Brain microvascular endothelial cell (primary cell): ENCODE measurements at regions not wholly inside any gene's neighbourhood (a gene's known extent, or its start where the extent isn't known, plus 50 kb on each side); places are given as distances from the start of the nearest gene placed in this dataset.
A peak's percentile ranks its signal among the peaks of the same experiment; 100 is the strongest.

Experiments used
- DNase-seq: peaks from one replicate; pipeline ENCODE4 v3.0.0-alpha.2; 2020
- H3K27ac ChIP-seq: fragments of 250-450 bp; sonication (Bioruptor Pico); 2 replicates; pipeline ENCODE4 v1.5.1; 2020; ENCODE audit warnings: mild to moderate bottlenecking, moderate library complexity
- H3K27me3 ChIP-seq: fragments of 250-450 bp; sonication (Bioruptor Pico); replicated peaks from 2 replicates; pipeline ENCODE4 v1.5.1; 2020; ENCODE audit warnings: mild to moderate bottlenecking
- H3K36me3 ChIP-seq: fragments of 250-450 bp; sonication (Bioruptor Pico); replicated peaks from 2 replicates; pipeline ENCODE4 v1.5.1; 2020; ENCODE audit warnings: mild to moderate bottlenecking
- H3K4me3 ChIP-seq: 2 replicates; pipeline ENCODE4 v1.5.1; 2011; ENCODE audit warnings: low read depth, mild to moderate bottlenecking, control low read depth, low read length, moderate library complexity
- CTCF ChIP-seq: IDR thresholded peaks from 2 replicates; pipeline ENCODE4 v1.5.1; 2011; ENCODE audit warnings: low read depth, mild to moderate bottlenecking, moderate library complexity, low read length, control low read depth, inconsistent platforms; ENCODE audit errors: missing control alignments
- in situ Hi-C: cut with HindIII; loops from 2 replicates; pipeline ENCODE4 v1.10.0; 2017; ENCODE audit warnings: low sequenced_read_pairs, low pct_ligation_motif_present

DNA sequence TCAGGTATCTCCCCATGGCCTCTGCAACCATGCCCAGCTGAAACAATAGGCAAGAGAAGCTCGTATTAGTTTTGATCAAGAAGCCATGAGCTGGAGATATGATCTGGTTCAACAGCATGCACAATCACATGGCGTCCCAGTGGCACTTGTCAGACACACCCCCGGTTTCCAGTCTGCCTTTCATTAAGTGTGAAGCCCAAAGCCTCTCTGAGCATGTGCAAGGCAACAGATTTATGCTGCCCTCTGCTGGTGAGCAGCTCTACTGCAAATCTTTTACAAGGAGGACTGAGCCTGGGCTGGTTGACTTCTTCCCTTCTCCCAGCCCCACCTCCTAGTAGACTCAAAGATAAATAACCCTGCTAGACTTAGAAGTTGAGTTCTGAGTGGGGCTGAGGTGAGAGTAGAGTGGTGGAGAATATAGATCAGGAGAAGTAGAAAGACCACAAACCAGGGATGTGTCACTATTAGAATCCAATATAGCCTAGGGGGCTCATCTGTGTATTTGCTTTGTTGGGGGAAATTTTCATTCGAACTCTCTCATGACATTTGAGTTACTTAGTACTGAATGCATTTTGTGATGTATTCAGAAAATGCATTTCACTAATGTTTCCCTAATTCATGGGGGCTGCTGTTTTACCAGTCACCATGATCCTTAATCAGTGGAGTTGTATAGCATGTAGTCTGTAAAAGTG lies 53.7 kb upstream of the MBIP start:
- DNase-seq = peak; percentile 82
- Histone ChIP-seq H3K27me3 (no peaks in the 10 kb centered on the region), H3K4me3 (no peak overlapping the region), H3K27ac (no peak overlapping the region), H3K36me3 (no peaks in the 10 kb centered on the region)
- TF ChIP-seq CTCF = peak; percentile 90
- in situ Hi-C loops = no loop called here
